ENCODE measurements at regions not wholly inside any gene's neighbourhood (a gene's known extent, or its start where the extent isn't known, plus 50 kb on each side); places are given as distances from the start of the nearest gene placed in this dataset.

DNA sequence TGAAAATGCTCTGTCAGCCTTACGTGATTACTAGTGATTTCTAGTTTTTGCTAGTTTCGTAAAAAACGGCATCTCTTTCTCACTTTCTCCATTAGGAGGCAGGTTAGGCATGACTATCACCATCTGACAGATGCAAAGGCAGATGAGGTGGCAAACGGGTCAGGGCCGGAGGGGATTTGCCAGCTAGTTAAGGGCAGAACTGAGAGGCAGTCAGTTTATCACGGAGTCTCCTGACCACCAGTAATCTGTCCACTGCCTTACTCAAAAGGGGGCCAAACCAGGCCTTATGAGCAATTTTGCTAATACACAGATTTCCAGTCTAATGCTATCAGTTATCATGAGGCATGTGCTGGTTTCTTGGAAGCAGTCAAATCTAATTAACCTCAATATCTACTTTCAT, 159.3 kb downstream of the TSEN15 start:
- Histone ChIP-seq H3K27me3 (ENCODE audit: insufficient read depth, low read depth, low read length) (no peaks in the 10 kb centered on the region), H2AFZ (ENCODE audit: low read depth, low read length) (no peak overlapping the region), H3K4me3 (ENCODE audit: low read length) (no peak overlapping the region), H3K4me2 (ENCODE audit: low read length) (no peak overlapping the region), H3K36me3 (ENCODE audit: insufficient read depth, low read length) (no peaks in the 10 kb centered on the region), H3K9me2 (ENCODE audit: insufficient read depth, low read length) (no peaks in the 10 kb centered on the region), H3K9ac (ENCODE audit: low read length) (no peak overlapping the region), H4K20me1 (ENCODE audit: insufficient read depth) (no peaks in the 10 kb centered on the region), H3K9me3 (ENCODE audit: low read length) (no peaks in the 10 kb centered on the region), H3K79me2 (replicated peaks; ENCODE audit: insufficient read depth, low read length) (no peaks in the 10 kb centered on the region), H3K27ac (ENCODE audit: low read length) (no peak overlapping the region), H3F3A (ENCODE audit: insufficient read depth, low read length, poor library complexity, severe bottlenecking) (no peaks in the 10 kb centered on the region)
- TF ChIP-seq RAD21 (conservative IDR thresholded peaks at IDR 0.05): peak; percentile 38
- TF ChIP-seq EP300 (conservative IDR thresholded peaks at IDR 0.05; ENCODE audit: poor library complexity, severe bottlenecking): no peak
- TF ChIP-seq, protein P1, sequence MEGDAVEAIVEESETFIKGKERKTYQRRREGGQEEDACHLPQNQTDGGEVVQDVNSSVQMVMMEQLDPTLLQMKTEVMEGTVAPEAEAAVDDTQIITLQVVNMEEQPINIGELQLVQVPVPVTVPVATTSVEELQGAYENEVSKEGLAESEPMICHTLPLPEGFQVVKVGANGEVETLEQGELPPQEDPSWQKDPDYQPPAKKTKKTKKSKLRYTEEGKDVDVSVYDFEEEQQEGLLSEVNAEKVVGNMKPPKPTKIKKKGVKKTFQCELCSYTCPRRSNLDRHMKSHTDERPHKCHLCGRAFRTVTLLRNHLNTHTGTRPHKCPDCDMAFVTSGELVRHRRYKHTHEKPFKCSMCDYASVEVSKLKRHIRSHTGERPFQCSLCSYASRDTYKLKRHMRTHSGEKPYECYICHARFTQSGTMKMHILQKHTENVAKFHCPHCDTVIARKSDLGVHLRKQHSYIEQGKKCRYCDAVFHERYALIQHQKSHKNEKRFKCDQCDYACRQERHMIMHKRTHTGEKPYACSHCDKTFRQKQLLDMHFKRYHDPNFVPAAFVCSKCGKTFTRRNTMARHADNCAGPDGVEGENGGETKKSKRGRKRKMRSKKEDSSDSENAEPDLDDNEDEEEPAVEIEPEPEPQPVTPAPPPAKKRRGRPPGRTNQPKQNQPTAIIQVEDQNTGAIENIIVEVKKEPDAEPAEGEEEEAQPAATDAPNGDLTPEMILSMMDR (IDR thresholded peaks at IDR 0.05; ENCODE audit: poor library complexity, severe bottlenecking): peak; percentile 38

DNA sequence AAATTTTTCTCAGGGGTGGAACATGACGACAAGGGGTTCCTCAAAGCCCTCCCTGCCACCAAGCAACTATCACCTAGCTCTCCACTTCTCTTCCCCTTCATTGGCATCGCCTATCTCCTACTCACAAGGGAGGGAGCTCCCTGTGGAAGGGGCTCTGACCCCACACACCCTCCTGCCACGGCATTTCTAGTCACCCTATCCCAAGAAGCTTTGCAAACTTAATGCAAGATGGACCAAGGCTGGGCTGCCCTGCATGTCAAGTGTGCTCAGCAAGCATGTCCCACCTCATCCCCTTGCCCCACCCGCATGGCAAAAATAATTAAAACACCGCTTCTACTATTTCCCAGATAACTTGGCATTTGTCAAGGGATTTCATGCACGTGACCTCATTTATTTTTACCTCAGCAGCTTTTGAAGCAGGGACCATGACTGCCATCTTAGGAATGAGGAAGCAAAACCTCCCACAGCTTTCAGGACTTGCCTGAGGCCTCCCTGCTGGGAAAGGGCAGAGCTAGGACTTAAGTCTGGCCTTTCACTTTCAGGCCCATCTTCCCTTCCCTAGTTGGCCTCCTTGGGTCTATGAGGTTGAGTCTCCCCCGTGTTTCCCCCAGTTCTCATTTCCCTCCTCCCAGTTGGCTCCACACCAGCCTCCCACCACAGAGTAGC, 161.3 kb downstream of the TSEN15 start:
- H3K9ac ChIP-seq (ENCODE audit: low read length): no peak overlapping the region
- TF ChIP-seq RAD21 (conservative IDR thresholded peaks at IDR 0.05): no peak
- TF ChIP-seq MXI1 (conservative IDR thresholded peaks at IDR 0.05; ENCODE audit: poor library complexity, severe bottlenecking): no peak
- no peak for TF ChIP-seq TAF1 (IDR thresholded peaks at IDR 0.05; ENCODE audit: low read depth)
- TF ChIP-seq, protein P2, sequence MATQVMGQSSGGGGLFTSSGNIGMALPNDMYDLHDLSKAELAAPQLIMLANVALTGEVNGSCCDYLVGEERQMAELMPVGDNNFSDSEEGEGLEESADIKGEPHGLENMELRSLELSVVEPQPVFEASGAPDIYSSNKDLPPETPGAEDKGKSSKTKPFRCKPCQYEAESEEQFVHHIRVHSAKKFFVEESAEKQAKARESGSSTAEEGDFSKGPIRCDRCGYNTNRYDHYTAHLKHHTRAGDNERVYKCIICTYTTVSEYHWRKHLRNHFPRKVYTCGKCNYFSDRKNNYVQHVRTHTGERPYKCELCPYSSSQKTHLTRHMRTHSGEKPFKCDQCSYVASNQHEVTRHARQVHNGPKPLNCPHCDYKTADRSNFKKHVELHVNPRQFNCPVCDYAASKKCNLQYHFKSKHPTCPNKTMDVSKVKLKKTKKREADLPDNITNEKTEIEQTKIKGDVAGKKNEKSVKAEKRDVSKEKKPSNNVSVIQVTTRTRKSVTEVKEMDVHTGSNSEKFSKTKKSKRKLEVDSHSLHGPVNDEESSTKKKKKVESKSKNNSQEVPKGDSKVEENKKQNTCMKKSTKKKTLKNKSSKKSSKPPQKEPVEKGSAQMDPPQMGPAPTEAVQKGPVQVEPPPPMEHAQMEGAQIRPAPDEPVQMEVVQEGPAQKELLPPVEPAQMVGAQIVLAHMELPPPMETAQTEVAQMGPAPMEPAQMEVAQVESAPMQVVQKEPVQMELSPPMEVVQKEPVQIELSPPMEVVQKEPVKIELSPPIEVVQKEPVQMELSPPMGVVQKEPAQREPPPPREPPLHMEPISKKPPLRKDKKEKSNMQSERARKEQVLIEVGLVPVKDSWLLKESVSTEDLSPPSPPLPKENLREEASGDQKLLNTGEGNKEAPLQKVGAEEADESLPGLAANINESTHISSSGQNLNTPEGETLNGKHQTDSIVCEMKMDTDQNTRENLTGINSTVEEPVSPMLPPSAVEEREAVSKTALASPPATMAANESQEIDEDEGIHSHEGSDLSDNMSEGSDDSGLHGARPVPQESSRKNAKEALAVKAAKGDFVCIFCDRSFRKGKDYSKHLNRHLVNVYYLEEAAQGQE (IDR thresholded peaks at IDR 0.05; ENCODE audit: borderline replicate concordance): no peak
- TF ChIP-seq EP300 (conservative IDR thresholded peaks at IDR 0.05; ENCODE audit: poor library complexity, severe bottlenecking): no peak
- no peak for TF ChIP-seq POLR2AphosphoS5 (IDR thresholded peaks at IDR 0.05)
- no peak for TF ChIP-seq SMC3 (conservative IDR thresholded peaks at IDR 0.05; ENCODE audit: poor library complexity)
- no peak for TF ChIP-seq EZH2 (IDR thresholded peaks at IDR 0.05; ENCODE audit: borderline replicate concordance, insufficient read depth, low read length, poor library complexity, severe bottlenecking)
- TF ChIP-seq, protein P1 (IDR thresholded peaks at IDR 0.05; ENCODE audit: poor library complexity, severe bottlenecking): no peak

More for the DNA sequence above, 161.3 kb downstream of the TSEN15 start:
- Histone ChIP-seq H3K4me2 (ENCODE audit: low read length) (no peak overlapping the region), H3K9me2 (ENCODE audit: insufficient read depth, low read length) (no peaks in the 10 kb centered on the region), H3K27ac (ENCODE audit: low read length) (no peak overlapping the region), H4K20me1 (ENCODE audit: insufficient read depth) (no peaks in the 10 kb centered on the region), H3K4me3 (ENCODE audit: low read length) (no peak overlapping the region), H3K79me2 (replicated peaks; ENCODE audit: insufficient read depth, low read length) (no peaks in the 10 kb centered on the region), H3K36me3 (ENCODE audit: insufficient read depth, low read length) (no peaks in the 10 kb centered on the region), H2AFZ (ENCODE audit: low read depth, low read length) (no peak overlapping the region), H3K27me3 (ENCODE audit: insufficient read depth, low read depth, low read length) (no peaks in the 10 kb centered on the region), H3K9me3 (ENCODE audit: low read length) (no peaks in the 10 kb centered on the region), H3F3A (ENCODE audit: insufficient read depth, low read length, poor library complexity, severe bottlenecking) (no peaks in the 10 kb centered on the region)

All from neural cell (in vitro differentiated cells).